ENCODE measurements at regions not wholly inside any gene's neighbourhood (a gene's known extent, or its start where the extent isn't known, plus 50 kb on each side); places are given as distances from the start of the nearest gene placed in this dataset.
A peak's percentile ranks its signal among the peaks of the same experiment; 100 is the strongest.

DNA sequence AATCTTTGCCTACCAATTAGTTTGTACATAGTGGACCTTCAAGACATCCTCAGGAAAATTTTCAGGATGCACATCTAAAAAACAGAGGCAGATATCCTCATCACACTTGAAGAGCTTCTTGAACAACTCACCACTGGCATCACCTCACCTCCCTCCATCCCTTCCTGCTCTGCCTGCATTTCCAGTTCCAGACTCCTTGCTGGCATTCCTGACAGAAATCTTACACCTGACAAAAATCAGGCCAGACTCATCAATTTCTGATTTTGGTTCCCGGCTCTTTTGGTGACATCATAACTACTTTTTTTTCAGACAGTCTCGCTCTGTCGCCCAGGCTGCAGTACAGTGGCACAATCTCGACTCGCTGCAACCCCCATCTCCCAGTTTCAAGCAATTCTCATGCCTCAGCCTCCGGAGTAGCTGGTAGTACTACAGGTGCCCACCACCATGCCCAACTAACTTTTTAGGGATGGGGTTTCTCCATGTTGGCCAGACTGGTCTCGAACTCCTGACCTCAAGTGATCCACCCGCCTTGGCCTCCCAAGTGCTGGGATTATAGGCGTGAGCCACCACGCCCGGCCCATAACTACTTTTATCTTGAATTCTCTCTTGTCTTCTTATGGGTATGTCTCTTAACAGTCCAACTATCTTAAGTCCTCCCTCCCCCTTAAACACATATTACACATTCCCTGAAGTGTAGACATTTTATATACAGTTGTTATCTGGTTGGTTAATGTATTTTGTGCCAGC, 216.6 kb upstream of the IL12A start:
- no peak for DNase-seq (ENCODE audit: low read depth, low spot score)
- no peak overlapping the region for H3K4me3 ChIP-seq (ENCODE audit: low read depth, low read length)
- TF ChIP-seq, protein P1, sequence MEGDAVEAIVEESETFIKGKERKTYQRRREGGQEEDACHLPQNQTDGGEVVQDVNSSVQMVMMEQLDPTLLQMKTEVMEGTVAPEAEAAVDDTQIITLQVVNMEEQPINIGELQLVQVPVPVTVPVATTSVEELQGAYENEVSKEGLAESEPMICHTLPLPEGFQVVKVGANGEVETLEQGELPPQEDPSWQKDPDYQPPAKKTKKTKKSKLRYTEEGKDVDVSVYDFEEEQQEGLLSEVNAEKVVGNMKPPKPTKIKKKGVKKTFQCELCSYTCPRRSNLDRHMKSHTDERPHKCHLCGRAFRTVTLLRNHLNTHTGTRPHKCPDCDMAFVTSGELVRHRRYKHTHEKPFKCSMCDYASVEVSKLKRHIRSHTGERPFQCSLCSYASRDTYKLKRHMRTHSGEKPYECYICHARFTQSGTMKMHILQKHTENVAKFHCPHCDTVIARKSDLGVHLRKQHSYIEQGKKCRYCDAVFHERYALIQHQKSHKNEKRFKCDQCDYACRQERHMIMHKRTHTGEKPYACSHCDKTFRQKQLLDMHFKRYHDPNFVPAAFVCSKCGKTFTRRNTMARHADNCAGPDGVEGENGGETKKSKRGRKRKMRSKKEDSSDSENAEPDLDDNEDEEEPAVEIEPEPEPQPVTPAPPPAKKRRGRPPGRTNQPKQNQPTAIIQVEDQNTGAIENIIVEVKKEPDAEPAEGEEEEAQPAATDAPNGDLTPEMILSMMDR (IDR thresholded peaks at IDR 0.05; ENCODE audit: low read depth, low read length): no peak
- in situ Hi-C loops (cut with HindIII; ENCODE audit: low sequenced_read_pairs): no loop called here

DNA sequence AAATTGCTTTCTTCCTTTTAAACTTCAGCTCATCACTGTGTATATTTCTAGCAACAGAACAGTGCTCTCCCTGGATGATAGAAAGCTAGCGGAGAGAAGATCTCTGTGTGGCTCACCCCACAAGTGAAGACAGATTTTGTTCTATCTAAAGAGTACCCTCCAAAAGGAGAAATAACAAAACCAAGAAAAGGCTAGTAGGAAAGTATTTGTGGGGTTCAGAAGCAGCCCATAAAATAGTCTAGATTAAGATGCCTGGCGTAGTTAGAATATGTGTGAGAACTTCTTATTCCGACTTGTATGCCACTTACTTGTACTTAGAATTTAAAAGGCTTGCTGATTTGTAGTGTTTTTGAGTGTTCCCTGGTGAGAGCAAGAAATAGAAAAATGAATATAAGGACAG, 214.9 kb upstream of the IL12A start:
- in situ Hi-C loops (cut with HindIII; ENCODE audit: low sequenced_read_pairs): no loop called here
- no peak overlapping the region for H3K4me3 ChIP-seq (ENCODE audit: low read depth, low read length)
- TF ChIP-seq, protein P1 (IDR thresholded peaks at IDR 0.05; ENCODE audit: low read depth, low read length): no peak
- DNase-seq (ENCODE audit: low read depth, low spot score): no peak

DNA sequence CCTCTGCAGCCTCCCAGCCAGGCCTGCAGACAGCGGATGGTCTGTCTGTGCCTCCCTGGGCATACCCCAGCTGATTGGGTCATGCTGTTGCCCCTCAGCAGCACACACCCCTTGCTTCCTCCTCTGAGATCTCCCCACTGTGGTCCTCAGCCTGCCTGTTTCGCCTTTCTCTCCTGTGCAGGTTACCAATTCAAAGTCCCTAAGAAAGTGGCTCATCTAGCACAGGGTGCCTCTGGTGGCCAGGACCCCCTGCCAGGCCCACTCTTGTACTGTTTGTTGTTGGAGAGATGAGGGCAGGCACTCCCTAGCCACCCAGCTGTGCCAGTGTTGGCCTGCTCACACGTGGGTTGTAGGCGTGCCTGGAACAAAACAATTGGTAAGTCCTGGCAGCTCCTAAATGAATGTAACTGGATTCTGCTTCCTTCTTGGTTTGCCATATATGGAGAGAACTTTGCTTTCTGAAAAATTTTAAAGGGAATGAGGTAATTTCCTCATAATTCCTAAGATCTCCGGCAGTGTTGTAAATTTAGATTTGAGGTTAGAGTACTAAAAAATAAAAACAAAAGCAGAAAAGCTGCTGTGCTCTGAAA, 213.2 kb upstream of the IL12A start:
- in situ Hi-C loops (cut with HindIII; ENCODE audit: low sequenced_read_pairs): no loop called here
- TF ChIP-seq, protein P1 (IDR thresholded peaks at IDR 0.05; ENCODE audit: low read depth, low read length): no peak
- no peak overlapping the region for H3K4me3 ChIP-seq (ENCODE audit: low read depth, low read length)
- peak; percentile 91 for DNase-seq (ENCODE audit: low read depth, low spot score)

DNA sequence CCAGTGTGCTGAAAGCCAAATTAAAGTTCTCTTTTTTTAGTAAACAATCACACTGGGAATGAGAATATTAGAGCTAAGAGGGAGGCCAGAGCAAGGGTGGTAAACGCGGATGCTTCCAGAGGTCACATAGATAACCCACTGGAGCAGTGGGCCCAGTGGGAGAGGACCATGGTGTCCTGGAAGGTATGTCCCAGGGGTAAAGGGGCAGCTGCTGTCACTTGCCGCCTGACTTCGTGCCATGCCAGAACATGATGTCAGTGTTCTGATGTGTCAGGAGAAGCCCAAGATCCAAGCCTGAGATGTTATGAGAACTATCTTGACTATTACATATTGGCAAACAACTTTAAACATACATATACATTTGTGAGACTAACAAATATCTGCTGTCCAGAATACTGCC, 211.9 kb upstream of the IL12A start:
- DNase-seq (ENCODE audit: low read depth, low spot score): no peak
- no peak overlapping the region for H3K4me3 ChIP-seq (ENCODE audit: low read depth, low read length)
- in situ Hi-C loops (cut with HindIII; ENCODE audit: low sequenced_read_pairs): no loop called here
- TF ChIP-seq, protein P1 (IDR thresholded peaks at IDR 0.05; ENCODE audit: low read depth, low read length): no peak

DNA sequence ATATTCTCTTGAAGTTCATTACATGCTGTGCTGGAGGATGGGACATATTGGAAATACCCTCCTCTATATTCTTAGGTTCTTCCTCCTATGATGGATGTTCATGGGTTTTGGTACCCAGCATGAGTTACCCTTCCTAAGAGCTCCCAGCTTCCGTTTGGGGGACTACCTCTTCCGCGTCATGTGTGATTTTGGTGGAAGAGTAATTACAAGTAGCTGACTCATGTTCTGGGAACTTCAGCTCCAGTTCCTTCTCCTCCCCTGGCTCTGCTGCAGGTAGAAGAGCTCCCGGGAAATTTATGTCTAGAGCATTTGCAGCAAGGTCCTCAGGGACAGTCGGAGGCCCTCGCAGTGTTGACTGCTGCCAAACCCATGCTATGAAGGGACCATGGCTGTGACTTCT, 208.8 kb upstream of the IL12A start:
- TF ChIP-seq, protein P1 (IDR thresholded peaks at IDR 0.05; ENCODE audit: low read depth, low read length): no peak
- in situ Hi-C loops (cut with HindIII; ENCODE audit: low sequenced_read_pairs): no loop called here
- no peak overlapping the region for H3K4me3 ChIP-seq (ENCODE audit: low read depth, low read length)
- no peak for DNase-seq (ENCODE audit: low read depth, low spot score)

DNA sequence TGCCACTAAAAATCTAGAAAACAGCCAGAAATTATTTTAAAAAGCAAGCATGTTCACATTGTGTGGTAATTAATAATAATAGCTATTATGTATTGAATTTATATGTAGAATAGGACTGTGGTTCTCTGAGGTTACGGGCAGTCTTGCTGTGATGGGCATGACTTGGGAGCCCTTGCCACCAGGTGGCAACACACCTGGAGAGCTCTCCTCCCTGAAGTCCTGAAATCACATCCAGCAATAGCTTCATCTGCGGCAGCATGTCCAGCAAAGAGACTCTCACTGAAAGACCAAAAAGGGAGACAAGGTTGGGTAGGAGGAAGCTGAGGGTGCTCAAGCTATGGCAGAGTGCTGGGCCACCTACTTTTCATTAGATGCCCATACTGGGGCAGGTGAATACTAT, 206.8 kb upstream of the IL12A start:
- DNase-seq (ENCODE audit: low read depth, low spot score): no peak
- in situ Hi-C loops (cut with HindIII; ENCODE audit: low sequenced_read_pairs): no loop called here
- TF ChIP-seq, protein P1 (IDR thresholded peaks at IDR 0.05; ENCODE audit: low read depth, low read length): no peak
- H3K4me3 ChIP-seq (ENCODE audit: low read depth, low read length): no peak overlapping the region
